NB4 (cell line): ENCODE measurements at regions not wholly inside any gene's neighbourhood (a gene's known extent, or its start where the extent isn't known, plus 50 kb on each side); places are given as distances from the start of the nearest gene placed in this dataset.

ENCODE experiments used
- POLR2A ChIP-seq: IDR thresholded peaks from 2 replicates; pipeline ENCODE4 v1.6.1; 2011; ENCODE audit warnings: mild to moderate bottlenecking; ENCODE audit not compliant: insufficient read length; ENCODE audit errors: extremely low read depth
- TF ChIP-seq, protein P1 (sequence below): IDR thresholded peaks from one replicate; pipeline ENCODE4 v1.5.1; 2012; ENCODE audit warnings: low read depth, low read length

DNA sequence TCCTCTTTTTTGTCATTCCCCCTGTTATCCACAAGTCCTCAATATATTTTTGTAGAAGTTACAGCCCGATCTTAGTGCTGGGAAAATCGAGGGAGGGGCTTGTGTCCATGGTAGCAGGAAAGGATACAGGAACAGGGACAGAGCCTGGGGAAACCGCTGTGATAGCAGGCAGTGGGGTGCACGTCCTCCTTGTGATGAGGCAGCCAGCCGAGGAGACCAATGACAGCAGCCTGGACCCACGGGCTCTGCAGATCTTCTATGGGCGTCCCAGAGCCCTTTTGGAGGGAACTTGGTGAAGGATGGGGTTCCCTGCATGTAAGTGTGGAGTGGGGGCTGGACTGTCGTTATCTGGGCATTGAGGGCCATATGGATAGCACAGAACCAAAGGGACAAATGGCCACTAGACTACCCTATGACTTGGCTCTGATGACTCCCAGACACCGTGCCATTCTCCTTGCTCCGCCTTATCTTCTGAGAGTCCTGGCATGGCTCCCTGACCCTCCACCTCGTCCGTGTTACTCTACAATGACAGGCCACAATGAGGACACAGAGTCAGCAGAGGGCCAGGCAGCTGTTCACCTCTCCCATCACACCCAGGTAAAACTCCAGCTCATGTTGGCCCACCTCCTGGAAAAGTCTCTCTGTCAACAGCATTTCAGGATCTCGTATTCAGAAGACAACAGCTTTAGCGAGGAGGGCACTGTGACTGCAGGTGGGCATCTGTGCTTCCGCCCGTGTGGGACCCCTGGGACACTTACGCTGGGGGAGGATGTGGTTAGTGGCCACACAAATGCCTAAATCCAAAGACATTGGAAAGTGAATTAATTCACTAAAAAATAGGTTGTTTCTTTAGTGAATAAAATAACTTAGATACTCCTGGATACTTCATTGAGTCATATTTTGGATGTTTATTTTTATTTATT, 100.1 kb downstream of the VAPA start:
- TF ChIP-seq, protein P1, sequence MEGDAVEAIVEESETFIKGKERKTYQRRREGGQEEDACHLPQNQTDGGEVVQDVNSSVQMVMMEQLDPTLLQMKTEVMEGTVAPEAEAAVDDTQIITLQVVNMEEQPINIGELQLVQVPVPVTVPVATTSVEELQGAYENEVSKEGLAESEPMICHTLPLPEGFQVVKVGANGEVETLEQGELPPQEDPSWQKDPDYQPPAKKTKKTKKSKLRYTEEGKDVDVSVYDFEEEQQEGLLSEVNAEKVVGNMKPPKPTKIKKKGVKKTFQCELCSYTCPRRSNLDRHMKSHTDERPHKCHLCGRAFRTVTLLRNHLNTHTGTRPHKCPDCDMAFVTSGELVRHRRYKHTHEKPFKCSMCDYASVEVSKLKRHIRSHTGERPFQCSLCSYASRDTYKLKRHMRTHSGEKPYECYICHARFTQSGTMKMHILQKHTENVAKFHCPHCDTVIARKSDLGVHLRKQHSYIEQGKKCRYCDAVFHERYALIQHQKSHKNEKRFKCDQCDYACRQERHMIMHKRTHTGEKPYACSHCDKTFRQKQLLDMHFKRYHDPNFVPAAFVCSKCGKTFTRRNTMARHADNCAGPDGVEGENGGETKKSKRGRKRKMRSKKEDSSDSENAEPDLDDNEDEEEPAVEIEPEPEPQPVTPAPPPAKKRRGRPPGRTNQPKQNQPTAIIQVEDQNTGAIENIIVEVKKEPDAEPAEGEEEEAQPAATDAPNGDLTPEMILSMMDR, result no peak
- no peak for TF ChIP-seq POLR2A
